Subcutaneous abdominal adipose tissue (tissue), 5 donors: ENCODE measurements at regions not wholly inside any gene's neighbourhood (a gene's known extent, or its start where the extent isn't known, plus 50 kb on each side); places are given as distances from the start of the nearest gene placed in this dataset.

Experiments used
- H3K27ac ChIP-seq: one replicate; pipeline ENCODE4 v1.7.0; 2013; ENCODE audit warnings: low read depth, mild to moderate bottlenecking, inconsistent platforms, low read length, moderate library complexity
- H3K27me3 ChIP-seq, 5 donors: one replicate each; pipeline ENCODE4 v1.7.0; 2013; ENCODE audit warnings: low read length in 5 of 5, inconsistent platforms in 1 of 5; ENCODE audit not compliant: control insufficient read depth in 5 of 5, insufficient read depth in 4 of 5
- H3K36me3 ChIP-seq, 5 donors: one replicate each; pipeline ENCODE4 v1.7.0; 2013; ENCODE audit warnings: low read length in 5 of 5; ENCODE audit not compliant: control insufficient read depth in 5 of 5, insufficient read depth in 5 of 5
- H3K4me1 ChIP-seq, 5 donors: one replicate each; pipeline ENCODE4 v1.7.0; 2013; ENCODE audit warnings: low read length in 5 of 5, mild to moderate bottlenecking in 3 of 5, moderate library complexity in 1 of 5; ENCODE audit not compliant: control insufficient read depth in 5 of 5, insufficient read depth in 5 of 5
- H3K4me3 ChIP-seq, 5 donors: one replicate each; pipeline ENCODE4 v1.7.0; 2013; ENCODE audit warnings: low read length in 5 of 5, low read depth in 1 of 5
- H3K9ac ChIP-seq, 5 donors: one replicate each; pipeline ENCODE4 v1.7.0; 2013; ENCODE audit warnings: low read length in 5 of 5, mild to moderate bottlenecking in 4 of 5, moderate library complexity in 3 of 5
- H3K9me3 ChIP-seq, 5 donors: one replicate each; pipeline ENCODE4 v1.7.0; 2013; ENCODE audit warnings: low read length in 5 of 5; ENCODE audit not compliant: control insufficient read depth in 5 of 5
- donor health status: healthy.
- donor health status: healthy.
- donor health status: healthy.
- donor health status: healthy.
- donor health status: healthy.

DNA sequence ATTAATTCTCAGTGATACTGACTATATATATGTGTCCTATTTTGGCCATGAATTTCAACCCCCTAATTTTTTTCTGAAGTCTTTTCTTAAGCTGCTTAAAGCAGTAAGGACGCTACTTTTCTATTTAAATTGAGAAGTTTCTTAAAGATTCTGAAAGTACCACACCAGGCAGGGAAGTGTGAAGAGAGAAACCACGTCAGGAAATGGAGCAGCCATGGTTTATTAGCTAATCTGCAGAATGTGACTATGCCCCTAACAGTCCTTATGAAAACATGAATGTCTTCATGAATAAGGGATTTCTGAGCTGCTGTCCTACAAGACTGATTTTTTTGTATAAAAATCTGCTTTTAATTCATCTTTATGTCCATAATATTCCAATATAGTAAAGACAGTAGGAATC is 1724.3 kb upstream of the C9orf72 start:
- no peaks in the 10 kb centered on the region for H3K27me3 ChIP-seq
- no peak overlapping the region for H3K27ac ChIP-seq
- no peaks in the 10 kb centered on the region for H3K4me1 ChIP-seq
- H3K9ac ChIP-seq, result no peak overlapping the region
- H3K36me3 ChIP-seq, result no peaks in the 10 kb centered on the region
- H3K9me3 ChIP-seq, result peaks cover 0 to 9% (median 2%) of the 10 kb centered on the region in 5 donors
- no peak overlapping the region for H3K4me3 ChIP-seq

DNA sequence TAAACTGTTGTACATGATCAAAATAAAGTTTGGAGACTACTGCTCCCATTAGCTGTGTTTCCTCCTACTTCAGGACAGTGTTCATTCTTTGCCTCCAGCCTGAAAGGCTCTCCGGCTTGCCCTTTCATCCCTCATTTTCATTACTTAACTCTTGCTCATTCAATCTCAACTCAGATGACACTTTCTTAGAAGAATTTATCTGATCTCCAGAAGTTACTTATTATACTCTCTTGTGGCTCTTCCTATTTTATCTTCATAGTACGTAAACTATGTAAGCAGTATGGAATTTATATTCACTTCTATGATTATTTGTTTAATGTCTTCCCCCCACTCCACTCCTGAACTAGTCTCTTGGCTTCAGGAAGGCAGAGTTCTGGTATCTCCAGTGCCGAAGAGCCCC is 1737.9 kb upstream of the C9orf72 start:
- no peak overlapping the region for H3K9ac ChIP-seq
- no peaks in the 10 kb centered on the region for H3K9me3 ChIP-seq
- H3K36me3 ChIP-seq, result no peaks in the 10 kb centered on the region
- no peaks in the 10 kb centered on the region for H3K4me1 ChIP-seq
- no peak overlapping the region for H3K4me3 ChIP-seq
- no peaks in the 10 kb centered on the region for H3K27me3 ChIP-seq
- H3K27ac ChIP-seq, result no peak overlapping the region

DNA sequence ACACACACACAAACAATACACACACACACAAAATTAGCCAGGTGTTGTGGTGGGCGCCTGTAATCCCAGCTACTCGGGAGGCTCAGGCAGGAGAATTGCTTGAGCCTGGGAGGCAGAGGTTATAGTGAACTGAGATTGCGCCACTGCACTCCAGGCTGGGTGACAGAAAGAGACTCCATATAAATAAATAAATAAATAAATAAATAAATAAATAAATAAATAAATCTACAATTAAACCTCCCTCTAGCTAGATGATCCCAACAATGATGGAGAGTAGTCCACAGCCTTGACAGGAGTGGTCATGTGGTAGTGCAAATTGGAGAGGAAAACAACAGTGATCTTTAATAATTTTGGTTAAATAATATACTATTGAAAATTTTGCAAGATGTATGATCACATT is 1739.0 kb upstream of the C9orf72 start:
- Histone ChIP-seq H3K27me3 (no peaks in the 10 kb centered on the region), H3K9me3 (no peaks in the 10 kb centered on the region)

GRCh38 chr9:29319736-29320513 is 1746.6 kb upstream of the C9orf72 start:
- Histone ChIP-seq H3K9ac (no peak overlapping the region), H3K9me3 (peaks cover 0 to 9% (median 3%) of the 10 kb centered on the region in 5 donors), H3K4me3 (no peak overlapping the region), H3K27ac (no peak overlapping the region), H3K4me1 (no peaks in the 10 kb centered on the region), H3K36me3 (no peaks in the 10 kb centered on the region), H3K27me3 (no peaks in the 10 kb centered on the region)

More for the DNA sequence above, 1739.0 kb upstream of the C9orf72 start:
- Histone ChIP-seq H3K4me1 (no peaks in the 10 kb centered on the region), H3K4me3 (no peak overlapping the region), H3K36me3 (no peaks in the 10 kb centered on the region), H3K9ac (no peak overlapping the region), H3K27ac (no peak overlapping the region)

GRCh38 chr9:29322240-29322639 is 1749.0 kb upstream of the C9orf72 start:
- Histone ChIP-seq H3K9me3 (peaks cover 0 to 9% (median 3%) of the 10 kb centered on the region in 5 donors), H3K27ac (no peak overlapping the region), H3K27me3 (no peaks in the 10 kb centered on the region), H3K4me1 (no peaks in the 10 kb centered on the region), H3K9ac (no peak overlapping the region), H3K36me3 (no peaks in the 10 kb centered on the region), H3K4me3 (peak overlapping the region in 1 of 5 donors; percentile 8)

DNA sequence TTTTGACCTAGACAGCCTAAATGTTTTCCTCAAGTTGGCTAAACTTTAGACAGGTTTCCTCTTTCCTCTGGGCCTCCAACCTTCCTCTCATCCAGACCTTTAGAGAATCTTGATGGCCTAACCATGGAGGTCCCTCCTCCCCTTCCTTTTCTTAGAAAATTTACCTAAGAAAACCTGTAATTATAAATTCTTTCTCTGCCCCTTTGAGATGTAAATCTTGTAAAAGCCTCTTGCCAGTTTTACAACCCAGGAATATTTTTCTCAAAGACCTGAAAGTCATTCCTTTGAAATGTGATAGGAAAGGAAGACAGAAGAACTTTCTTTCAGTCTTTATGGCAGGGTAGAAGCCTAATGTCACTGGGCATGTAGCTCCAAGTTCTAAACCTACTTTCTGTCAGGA is 1752.6 kb upstream of the C9orf72 start:
- Histone ChIP-seq H3K4me1 (no peaks in the 10 kb centered on the region), H3K4me3 (no peak overlapping the region), H3K9ac (no peak overlapping the region), H3K9me3 (peaks cover 0 to 9% (median 3%) of the 10 kb centered on the region in 5 donors), H3K27ac (no peak overlapping the region), H3K36me3 (no peaks in the 10 kb centered on the region), H3K27me3 (no peaks in the 10 kb centered on the region)

- Histone ChIP-seq H3K27ac (no peak overlapping the region), H3K4me3 (no peak overlapping the region), H3K27me3 (no peaks in the 10 kb centered on the region), H3K9me3 (no peaks in the 10 kb centered on the region), H3K4me1 (no peaks in the 10 kb centered on the region), H3K36me3 (no peaks in the 10 kb centered on the region), H3K9ac (no peak overlapping the region)
Measured at GRCh38 chr9:29332789-29333188, 1759.5 kb upstream of the C9orf72 start.

DNA sequence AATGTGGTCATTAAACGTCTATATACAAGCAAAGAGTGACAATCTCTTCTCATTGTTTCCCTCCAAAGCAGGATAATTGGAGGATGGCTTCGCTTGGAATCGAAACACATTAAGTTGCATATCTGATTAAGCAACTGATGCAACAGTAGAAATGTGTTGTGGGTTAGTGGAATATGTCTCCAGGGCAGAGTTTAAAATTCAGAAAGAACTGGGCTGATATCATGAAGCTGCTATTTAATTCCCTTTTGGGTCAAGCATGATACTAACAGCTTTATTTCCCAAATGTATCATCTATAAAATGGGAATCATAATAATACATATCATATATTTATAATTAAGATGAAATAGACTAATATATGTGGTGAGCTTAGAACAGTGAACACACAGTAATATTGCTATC is 1763.0 kb upstream of the C9orf72 start:
- H3K27ac ChIP-seq, result no peak overlapping the region
- H3K27me3 ChIP-seq, result no peaks in the 10 kb centered on the region
- H3K4me3 ChIP-seq, result no peak overlapping the region
- H3K4me1 ChIP-seq, result no peaks in the 10 kb centered on the region
- no peak overlapping the region for H3K9ac ChIP-seq
- no peaks in the 10 kb centered on the region for H3K36me3 ChIP-seq
- H3K9me3 ChIP-seq, result no peaks in the 10 kb centered on the region

GRCh38 chr9:29339387-29339786 is 1766.1 kb upstream of the C9orf72 start:
- H3K27me3 ChIP-seq, result no peaks in the 10 kb centered on the region
- H3K9me3 ChIP-seq, result peaks cover 0 to 5% (median 0%) of the 10 kb centered on the region in 5 donors
- no peak overlapping the region for H3K9ac ChIP-seq
- no peaks in the 10 kb centered on the region for H3K4me1 ChIP-seq
- no peak overlapping the region for H3K27ac ChIP-seq
- H3K36me3 ChIP-seq, result no peaks in the 10 kb centered on the region
- H3K4me3 ChIP-seq, result no peak overlapping the region

DNA sequence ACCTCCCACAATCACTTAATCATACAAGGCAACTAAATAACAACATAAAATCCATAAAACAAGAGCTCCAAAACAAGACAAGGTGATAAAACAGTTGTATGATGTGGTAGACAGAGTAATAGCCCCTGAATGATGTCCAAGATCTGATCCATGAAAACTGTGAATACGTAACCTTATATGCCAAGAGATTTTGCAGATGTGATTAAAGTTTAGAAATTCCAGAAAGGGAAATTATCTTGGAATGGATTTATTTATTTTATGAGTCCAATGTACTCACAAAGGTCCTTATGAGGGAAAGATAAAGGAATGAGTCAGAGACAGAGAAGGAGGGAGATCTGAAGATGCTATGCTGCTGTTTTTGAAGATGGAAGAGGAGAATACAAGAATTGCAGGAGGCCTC is 1775.7 kb upstream of the C9orf72 start:
- Histone ChIP-seq H3K4me3 (no peak overlapping the region), H3K9ac (no peak overlapping the region), H3K27me3 (no peaks in the 10 kb centered on the region), H3K27ac (no peak overlapping the region), H3K9me3 (no peaks in the 10 kb centered on the region), H3K4me1 (no peaks in the 10 kb centered on the region), H3K36me3 (no peaks in the 10 kb centered on the region)
